IPS DF 4.7 (cell line): ENCODE measurements at regions not wholly inside any gene's neighbourhood (a gene's known extent, or its start where the extent isn't known, plus 50 kb on each side); places are given as distances from the start of the nearest gene placed in this dataset.
"Not testable (repeated sequence)": the region's sequence is repeated elsewhere in the genome, so short reads cannot be mapped to it uniquely, and the experiment has no call there.

Experiments used
- DNase-seq: peaks from one replicate; pipeline ENCODE4 v3.0.0-alpha.2; 2013; ENCODE audit warnings: low spot score; ENCODE audit errors: extremely low read depth

DNA sequence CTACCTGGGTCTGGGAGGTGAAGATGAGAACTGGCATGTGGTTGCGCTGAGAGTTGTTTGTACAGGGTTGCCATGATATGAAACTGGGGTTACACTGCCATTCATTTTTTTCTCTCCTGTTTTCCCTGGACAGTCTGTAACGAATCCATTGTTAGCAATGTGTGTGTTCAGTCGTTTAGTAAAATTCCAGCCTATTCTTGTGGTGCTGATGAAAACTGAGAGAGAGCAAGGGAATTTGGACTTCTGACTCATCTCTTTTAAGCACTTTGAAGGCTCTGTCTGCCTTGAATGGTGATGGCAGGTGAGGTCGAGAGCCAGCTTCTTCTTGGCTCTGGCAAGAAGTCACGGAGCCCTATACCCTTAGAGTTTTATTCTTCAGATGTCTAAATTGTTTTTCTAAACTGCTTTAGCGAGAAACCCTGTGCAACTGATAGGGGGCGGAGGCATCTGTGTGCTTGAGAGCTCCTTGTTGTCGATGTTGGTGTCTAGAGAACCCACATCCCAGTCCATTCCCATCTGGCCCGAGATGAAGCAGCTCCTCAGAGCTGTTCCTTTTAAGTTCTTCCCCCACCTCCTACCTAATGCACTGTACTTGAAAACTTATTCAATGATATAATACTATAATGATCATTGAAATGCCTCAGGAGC lies 204.4 kb downstream of the TMX1 start:
- no peak for DNase-seq

GRCh38 chr14:51445001-51445390 lies 204.9 kb downstream of the TMX1 start:
- DNase-seq, result no peak

DNA sequence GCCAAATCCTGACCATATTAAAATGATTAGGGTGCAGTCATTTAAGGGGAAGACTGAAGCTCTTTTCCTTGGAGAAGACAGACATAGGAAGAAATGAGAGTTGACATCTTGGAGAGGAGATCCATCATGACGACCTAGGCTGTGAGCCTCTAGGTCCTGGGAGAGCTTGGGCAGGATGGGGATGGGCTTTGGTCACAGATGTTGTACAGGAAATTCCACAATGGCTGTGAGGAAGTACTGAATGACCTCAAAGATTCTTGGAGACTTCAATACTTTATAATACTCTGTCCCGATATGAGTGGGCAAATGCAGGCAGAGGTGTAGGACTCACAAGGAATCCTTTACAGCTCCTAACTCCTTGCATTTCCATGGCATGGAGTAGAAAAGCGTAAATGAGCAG lies 204.9 kb upstream of the FRMD6 start:
- no peak for DNase-seq

- DNase-seq, result no peak
Observed at GRCh38 chr14:51447411-51447810, 204.3 kb upstream of the FRMD6 start.

DNA sequence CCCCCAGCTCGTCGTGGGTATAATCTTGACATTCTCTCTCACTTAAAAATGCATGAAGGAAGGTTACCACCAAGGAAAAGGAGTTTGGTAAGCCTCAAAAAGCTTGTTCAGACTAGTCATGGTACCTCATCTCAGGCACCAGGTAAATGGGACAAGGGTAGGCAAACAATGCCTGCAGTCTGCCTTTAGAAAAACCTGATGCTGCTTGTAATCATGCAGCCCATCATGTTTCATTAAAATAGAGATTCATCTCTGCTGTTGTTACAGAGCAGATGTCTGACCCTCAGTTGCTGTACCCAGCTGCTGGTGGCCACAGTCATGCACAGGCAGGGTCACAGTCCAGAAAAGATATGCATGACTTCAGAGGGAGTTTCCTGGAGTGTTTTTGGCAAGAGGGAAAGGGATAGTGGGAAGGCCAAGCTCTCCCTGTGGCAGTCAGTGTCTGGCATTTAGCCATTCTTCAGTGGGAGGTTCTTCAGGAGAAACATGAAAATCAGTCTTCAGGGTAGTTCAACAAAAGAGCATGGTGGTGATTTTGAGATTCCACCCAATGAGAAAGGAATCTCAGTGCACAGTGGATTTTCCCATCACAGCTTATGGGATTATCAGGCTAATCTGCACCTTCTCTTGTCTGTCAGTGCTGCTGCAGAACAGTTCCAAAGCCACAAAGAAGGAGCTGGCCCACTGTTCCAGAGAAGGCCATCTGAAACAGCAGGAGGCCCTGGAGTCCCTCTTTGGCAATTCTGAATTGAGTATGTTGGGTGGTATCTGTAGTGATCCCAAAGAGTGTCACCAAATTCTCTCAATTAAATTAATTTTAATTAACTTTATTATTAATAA lies 202.7 kb upstream of the FRMD6 start:
- DNase-seq, result no peak

DNA sequence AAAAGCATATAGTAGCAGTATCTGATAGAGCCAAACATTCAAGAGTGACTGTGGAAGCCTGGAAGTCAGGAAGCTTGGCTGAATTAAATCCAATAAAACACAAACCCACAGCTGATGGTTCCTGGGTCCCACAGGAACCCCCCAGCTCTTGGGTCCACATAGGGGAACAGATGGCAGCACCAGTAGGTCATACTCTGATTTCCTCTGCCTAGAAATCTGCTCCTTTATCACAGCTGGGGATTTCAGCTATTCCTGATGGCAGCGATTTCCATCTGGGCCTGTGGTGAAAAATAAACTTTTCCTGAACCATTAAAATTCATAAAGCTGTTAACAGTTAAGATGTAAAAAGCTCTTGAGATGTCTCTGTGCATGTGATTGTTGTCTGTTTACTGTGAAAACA lies 202.0 kb upstream of the FRMD6 start:
- DNase-seq, result no peak

GRCh38 chr14:51451561-51451960 lies 200.1 kb upstream of the FRMD6 start:
- no peak for DNase-seq

- no peak for DNase-seq
Observed at GRCh38 chr14:51453869-51454268, 197.8 kb upstream of the FRMD6 start.

DNA sequence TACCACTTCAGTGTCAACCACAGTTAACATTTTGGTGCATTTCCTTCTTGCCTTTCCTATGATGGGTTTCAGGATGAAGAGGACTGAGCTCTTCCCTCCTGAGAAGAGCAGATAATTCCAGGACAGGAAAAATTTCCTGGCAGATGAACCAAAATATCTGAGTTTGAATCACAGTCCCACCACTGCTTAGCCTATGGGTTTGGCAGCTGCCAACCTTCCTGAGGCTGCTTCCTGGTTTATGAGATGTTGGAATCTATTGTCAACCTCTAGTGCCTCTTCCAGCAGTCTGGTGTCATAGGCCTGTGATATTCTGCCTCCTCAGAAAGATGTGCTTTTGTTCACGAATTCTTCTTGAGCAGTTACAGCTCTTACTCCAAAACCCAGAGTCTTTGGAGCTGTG lies 197.4 kb upstream of the FRMD6 start:
- no peak for DNase-seq

GRCh38 chr14:51455041-51455835 lies 196.5 kb upstream of the FRMD6 start:
- no peak for DNase-seq

GRCh38 chr14:51457843-51458562 lies 193.7 kb upstream of the FRMD6 start:
- no peak for DNase-seq

DNA sequence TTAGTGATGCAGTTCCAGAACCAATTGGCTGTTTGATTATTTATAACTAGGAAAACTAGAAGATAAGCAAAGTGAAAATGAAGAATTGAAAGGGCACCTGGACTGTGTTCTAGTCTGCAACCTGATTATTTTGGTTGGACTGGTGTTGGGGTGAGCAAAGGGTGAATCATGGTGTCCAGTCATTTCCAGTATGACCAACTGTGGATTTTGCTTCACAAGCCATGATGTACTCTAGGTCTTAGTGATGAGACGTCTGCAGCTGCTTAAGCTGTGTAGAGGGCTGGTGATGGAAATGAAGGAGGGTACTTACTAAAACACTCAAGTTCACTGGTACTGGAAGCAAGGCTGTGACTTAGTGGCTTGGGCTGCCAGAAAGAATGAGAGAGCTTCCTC lies 193.2 kb upstream of the FRMD6 start:
- DNase-seq, result no peak

DNA sequence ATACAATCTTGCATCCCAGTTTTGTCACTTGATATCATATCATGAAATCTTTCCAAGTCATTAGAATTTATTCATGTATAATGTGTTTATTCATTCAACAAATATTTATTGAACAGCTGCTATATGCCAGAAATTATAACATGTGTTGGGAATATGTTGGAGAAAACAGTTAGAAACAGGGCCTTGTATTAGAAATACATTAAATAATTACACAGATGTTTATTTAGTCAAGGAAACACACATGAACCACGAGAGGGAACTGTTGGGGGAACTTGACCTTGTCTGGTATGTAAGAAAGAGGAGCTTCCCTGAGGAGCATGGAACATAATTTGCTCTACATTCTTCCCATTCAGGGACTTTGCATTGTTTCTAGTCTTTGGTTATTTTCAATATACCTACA lies 191.7 kb upstream of the FRMD6 start:
- no peak for DNase-seq

- no peak for DNase-seq
Observed at GRCh38 chr14:51462182-51462581, 189.5 kb upstream of the FRMD6 start.

- DNase-seq, result no peak
Observed at GRCh38 chr14:51462706-51463105, 189.0 kb upstream of the FRMD6 start.

DNA sequence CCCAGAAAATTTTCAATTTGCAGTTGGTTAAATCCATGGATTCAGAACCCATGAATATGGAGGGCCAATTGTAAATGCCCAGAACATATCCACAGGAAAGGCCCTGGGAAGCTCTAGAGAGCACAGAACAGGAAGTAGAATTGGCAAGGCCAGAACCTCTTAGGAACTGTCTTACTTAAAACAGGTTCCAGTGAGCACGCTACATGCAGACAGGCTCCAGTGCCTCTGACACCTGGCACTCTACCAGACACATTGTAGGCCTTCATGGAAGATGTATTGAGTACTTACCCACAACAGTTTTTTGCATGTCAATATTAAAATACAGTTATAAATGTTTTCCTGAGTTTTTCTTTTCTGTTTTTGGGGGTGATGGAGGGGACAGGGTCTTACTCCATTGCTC lies 188.2 kb upstream of the FRMD6 start:
- no peak for DNase-seq

DNA sequence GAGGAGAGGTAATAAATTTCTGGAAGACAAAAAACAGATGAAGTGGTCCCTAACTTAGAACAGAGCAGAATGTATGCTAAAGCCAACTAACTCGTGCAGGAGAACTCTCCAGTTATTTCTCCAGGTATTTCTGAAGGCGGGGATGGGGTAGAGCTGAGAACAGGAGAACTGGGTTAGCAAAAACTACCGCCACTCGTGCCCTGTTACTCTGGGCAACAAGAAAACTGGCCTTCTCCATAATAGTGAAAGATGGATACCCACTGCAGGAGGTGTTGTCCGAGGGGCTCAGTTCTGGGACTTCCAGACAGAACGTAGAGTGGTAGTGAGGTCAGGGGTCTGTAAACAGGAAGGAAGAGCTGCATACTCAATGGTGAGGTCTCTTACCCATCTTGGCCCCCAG lies 187.3 kb upstream of the FRMD6 start:
- no peak for DNase-seq

GRCh38 chr14:51465486-51465885 lies 186.2 kb upstream of the FRMD6 start:
- no peak for DNase-seq

DNA sequence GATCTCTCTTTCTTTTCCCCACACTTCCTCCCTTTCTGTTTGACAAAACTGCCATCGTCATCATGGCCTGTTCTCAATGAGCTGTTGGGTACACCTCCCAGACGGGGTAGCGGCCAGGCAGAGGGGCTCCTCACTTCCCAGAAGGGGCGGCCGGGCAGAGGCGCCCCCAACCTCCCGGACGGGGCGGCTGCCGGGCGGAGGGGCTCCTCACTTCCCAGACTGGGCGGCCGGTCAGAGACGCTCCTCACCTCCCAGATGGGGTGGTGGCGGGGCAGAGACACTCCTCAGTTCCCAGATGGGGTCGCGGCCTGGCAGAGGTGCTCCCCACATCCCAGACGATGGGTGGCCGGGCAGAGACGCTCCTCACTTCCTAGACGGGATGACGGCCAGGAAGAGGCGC lies 184.3 kb upstream of the FRMD6 start:
- DNase-seq, result not testable (repeated sequence)

- DNase-seq, result no peak
Observed at GRCh38 chr14:51468523-51468922, 183.2 kb upstream of the FRMD6 start.

DNA sequence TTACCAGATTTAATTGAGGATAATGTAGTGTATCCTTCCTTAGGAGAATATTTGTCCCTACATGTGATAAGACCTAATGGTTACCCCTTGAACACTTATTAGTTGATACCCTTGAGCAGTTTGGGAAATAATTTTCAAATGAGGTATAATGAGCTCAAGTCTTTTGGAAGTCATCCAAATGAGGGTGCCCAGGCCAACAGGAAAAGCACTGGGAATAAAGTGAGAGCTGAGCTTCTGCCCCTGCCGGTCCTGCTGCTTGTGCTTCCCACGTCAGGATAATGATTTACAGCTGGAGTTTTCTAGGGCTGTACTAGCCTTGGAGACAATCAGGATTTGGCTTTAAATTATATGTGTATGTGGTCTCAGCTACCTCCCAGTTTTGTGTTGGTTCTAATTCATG lies 178.8 kb upstream of the FRMD6 start:
- no peak for DNase-seq

DNA sequence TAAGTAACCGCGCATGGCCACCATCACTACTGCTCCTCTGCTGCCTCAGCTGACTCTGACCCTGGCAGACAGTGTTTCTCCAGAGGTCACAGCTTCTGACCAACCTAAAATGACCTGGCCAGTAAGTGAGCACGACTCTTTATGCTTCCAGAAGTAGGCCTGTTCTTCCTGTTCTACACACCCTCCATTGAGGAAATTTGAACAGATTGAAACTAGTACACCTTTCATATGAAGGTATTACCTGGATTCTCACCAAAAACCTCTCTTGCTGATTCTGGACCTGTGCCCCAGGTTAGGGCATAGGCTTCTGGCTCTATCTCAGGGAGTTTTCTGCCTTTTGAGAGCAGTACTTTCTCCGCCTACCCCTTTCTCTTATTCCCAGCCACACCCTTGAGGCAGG lies 178.4 kb upstream of the FRMD6 start:
- DNase-seq, result no peak
